Kidney epithelial cell (primary cell): ENCODE measurements at regions not wholly inside any gene's neighbourhood (a gene's known extent, or its start where the extent isn't known, plus 50 kb on each side); places are given as distances from the start of the nearest gene placed in this dataset.

Experiments used
- DNase-seq: peaks from one replicate; pipeline ENCODE4 v3.0.0-alpha.2; 2010; ENCODE audit warnings: low read depth
- H3K27me3 ChIP-seq: 2 replicates; pipeline ENCODE4 v1.6.0; 2011; ENCODE audit warnings: low read length; ENCODE audit not compliant: control insufficient read depth, insufficient read depth
- H3K36me3 ChIP-seq: 2 replicates; pipeline ENCODE4 v1.5.1; 2011; ENCODE audit warnings: low read length; ENCODE audit not compliant: control insufficient read depth, insufficient read depth
- H3K4me3 ChIP-seq: 2 replicates; pipeline ENCODE4 v1.5.1; 2011; ENCODE audit warnings: low read depth, mild to moderate bottlenecking, control low read depth, low read length
- TF ChIP-seq, protein P1 (sequence below): IDR thresholded peaks from 2 replicates; pipeline ENCODE4 v1.5.1; 2011; ENCODE audit warnings: mild to moderate bottlenecking, moderate library complexity, low read length, control low read depth, inconsistent platforms; ENCODE audit not compliant: insufficient read depth, poor library complexity, severe bottlenecking

DNA sequence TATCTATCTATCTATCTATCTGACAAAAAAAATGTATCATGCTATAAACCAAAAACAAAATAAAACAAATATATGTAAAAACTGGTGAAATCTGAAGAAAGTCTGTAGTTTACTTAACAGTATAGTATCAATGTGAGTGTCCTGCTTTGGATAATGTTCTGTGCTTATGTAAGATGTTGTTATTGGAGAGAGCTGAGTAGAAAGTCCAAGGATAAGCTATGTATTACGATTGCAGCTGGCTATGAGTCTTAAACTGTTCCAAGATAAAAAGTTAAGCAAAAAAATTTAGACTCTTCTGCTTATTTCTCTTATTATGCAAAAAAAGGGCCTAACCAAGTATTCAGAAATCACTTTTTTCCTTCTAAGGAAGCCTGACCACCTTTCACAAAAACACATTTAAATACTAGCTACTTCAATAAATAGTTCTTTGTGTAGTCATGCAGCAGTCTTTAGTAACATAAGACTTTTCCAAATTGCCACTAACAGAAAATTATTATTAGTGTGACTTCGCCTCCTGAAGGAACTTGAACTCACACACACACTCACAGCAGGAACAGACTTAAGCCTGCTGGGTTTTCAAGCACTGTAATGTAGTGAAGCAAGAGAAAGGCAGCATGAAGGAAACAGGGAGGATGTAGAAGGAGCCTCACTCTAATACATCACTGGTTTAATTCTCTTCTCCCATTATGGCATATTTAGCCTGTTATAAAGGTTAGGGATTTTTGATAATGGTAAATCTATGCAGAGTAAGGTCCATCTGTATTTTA, 265.8 kb upstream of the GJE1 start:
- Histone ChIP-seq H3K4me3 (no peak overlapping the region), H3K27me3 (no peaks in the 10 kb centered on the region), H3K36me3 (no peaks in the 10 kb centered on the region)
- DNase-seq: no peak
- TF ChIP-seq, protein P1, sequence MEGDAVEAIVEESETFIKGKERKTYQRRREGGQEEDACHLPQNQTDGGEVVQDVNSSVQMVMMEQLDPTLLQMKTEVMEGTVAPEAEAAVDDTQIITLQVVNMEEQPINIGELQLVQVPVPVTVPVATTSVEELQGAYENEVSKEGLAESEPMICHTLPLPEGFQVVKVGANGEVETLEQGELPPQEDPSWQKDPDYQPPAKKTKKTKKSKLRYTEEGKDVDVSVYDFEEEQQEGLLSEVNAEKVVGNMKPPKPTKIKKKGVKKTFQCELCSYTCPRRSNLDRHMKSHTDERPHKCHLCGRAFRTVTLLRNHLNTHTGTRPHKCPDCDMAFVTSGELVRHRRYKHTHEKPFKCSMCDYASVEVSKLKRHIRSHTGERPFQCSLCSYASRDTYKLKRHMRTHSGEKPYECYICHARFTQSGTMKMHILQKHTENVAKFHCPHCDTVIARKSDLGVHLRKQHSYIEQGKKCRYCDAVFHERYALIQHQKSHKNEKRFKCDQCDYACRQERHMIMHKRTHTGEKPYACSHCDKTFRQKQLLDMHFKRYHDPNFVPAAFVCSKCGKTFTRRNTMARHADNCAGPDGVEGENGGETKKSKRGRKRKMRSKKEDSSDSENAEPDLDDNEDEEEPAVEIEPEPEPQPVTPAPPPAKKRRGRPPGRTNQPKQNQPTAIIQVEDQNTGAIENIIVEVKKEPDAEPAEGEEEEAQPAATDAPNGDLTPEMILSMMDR: no peak

DNA sequence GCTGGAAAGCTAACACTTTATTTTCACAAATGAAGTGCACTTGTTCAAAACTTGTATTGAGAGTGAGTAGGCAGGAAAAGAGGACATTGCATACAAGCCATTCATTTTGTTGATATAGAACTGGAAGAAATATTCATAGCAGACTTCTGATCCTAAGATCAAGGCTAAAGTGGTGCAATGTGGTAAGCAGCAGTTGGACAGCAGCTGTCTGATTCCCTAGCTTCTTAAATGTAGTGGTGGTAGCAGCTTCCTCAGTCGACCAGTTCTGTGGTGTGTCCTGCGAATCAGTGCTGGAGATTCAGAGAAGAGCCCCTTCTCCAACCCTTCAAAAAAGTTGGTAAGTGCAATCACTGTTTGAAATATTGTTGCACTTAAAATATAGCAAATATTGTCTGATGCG, 281.7 kb upstream of the GJE1 start:
- Histone ChIP-seq H3K27me3 (no peaks in the 10 kb centered on the region), H3K36me3 (no peaks in the 10 kb centered on the region), H3K4me3 (no peak overlapping the region)
- TF ChIP-seq, protein P1: no peak
- no peak for DNase-seq

DNA sequence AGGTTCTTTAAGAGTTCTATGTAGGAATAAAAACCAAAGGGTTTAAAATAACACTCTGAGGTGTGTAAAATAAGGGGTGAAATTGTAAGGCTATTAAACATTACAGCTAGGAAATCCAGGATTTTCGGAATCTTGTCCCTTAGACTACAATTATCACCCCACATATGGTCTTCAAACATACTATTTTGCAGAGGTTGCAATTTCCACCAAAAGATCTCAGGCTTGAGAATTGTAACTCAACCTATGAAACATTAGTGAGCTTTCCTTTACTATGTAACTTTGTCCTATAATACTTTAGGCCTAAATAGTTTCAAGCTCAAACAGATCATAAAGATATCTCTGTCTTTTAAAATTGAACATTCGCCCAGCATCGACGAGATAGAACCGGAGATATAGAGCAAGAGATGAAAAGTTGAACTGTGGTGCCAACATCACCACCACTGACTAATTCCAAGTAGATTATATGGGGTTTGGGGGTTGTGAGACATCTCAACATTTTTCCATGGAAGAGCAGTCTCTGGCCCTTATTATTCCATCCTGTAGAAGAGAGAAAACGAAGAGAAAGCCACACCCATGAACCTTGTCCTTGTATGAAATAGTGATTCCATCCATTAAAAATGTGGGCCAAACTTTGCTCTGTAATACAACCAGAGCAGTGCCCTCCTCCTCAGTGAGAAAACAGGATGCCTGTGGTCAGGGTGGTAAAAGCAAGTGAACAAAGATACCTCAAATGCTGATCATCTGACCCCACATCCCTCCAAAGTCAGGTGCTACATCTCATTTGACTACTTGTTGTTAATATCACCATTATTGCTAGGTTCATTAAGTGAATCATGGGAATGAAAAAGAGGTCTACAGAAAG, 284.5 kb upstream of the GJE1 start:
- TF ChIP-seq, protein P1: no peak
- H3K27me3 ChIP-seq: no peaks in the 10 kb centered on the region
- peak; percentile 21 for DNase-seq
- no peaks in the 10 kb centered on the region for H3K36me3 ChIP-seq
- no peak overlapping the region for H3K4me3 ChIP-seq

DNA sequence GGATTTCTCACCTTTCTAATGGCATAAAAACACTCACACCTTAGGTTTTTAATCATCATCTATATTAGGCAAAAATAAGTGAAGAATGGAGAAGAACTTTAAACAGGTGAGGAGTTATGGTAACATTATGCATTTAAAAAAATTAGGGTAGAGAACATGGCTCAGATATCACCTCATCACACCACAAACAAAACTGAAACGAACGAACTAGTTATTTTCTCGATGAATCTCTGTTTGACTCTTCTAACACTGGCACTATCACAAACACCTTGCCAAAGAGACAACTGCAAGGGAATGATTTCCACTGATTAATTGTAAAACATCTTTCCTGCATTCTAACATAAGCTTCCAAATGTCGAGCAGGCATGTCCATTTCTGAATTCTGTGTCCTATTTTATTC, 286.1 kb upstream of the GJE1 start:
- no peaks in the 10 kb centered on the region for H3K36me3 ChIP-seq
- H3K4me3 ChIP-seq: no peak overlapping the region
- TF ChIP-seq, protein P1: no peak
- DNase-seq: no peak
- no peaks in the 10 kb centered on the region for H3K27me3 ChIP-seq

DNA sequence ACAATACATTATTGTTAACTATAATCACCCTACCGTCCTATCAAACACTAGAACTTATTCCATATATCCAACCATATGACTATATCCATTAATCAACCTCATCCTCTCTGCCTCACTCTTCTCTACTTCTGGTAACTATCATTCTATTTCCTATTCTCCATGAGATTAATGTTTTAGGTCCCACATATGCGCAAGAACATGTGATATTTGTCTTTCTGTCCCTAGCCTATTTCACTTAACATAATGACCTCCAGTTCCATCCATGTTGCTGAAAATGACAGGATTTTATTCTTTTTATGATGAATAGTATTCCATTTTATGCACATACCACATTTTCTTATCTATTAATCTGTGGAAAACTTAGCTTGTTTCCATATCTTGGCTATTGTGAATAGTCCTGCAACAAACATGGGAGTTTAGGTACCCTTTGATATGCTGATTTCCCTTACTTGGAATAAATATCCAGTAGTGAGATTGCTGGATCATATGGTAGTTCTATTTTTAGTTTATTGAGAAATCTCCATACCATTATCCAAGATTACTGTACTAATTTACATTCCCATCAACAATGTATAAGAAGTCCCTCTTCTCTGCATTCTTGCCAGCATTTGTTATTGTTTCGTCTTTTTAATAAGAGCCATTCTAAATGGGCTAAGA, 289.4 kb upstream of the GJE1 start:
- TF ChIP-seq, protein P1: no peak
- no peak for DNase-seq
- H3K36me3 ChIP-seq: no peaks in the 10 kb centered on the region
- no peaks in the 10 kb centered on the region for H3K27me3 ChIP-seq
- no peak overlapping the region for H3K4me3 ChIP-seq
